HCT116 (cell line): ENCODE measurements at regions not wholly inside any gene's neighbourhood (a gene's known extent, or its start where the extent isn't known, plus 50 kb on each side); places are given as distances from the start of the nearest gene placed in this dataset.

Experiments used
- EZH2 ChIP-seq: fragments of 200-600 bp; sonication (generic); IDR thresholded peaks from 2 replicates; pipeline ENCODE4 v1.6.1; 2017; ENCODE audit warnings: antibody characterized with exemption, mixed run types
- TF ChIP-seq, protein P1 (sequence below), 3 experiments: fragments of 200-600 bp in 1 of 3; sonication (generic) in 1 of 3; IDR thresholded peaks in 2 of 3; conservative IDR thresholded peaks in 1 of 3; 2 replicates each; pipeline ENCODE4 v1.5.1; 2012 to 2017; ENCODE audit warnings: low read depth in 2 of 3, low read length in 2 of 3, antibody characterized with exemption in 1 of 3, borderline replicate concordance in 1 of 3, control low read depth in 1 of 3, mild to moderate bottlenecking in 1 of 3, mixed read lengths in 1 of 3, mixed run types in 1 of 3, moderate library complexity in 1 of 3; ENCODE audit not compliant: insufficient read depth in 1 of 3
- TF ChIP-seq, protein P2 (sequence below): IDR thresholded peaks from 2 replicates; pipeline ENCODE4 v1.6.1; 2012

DNA sequence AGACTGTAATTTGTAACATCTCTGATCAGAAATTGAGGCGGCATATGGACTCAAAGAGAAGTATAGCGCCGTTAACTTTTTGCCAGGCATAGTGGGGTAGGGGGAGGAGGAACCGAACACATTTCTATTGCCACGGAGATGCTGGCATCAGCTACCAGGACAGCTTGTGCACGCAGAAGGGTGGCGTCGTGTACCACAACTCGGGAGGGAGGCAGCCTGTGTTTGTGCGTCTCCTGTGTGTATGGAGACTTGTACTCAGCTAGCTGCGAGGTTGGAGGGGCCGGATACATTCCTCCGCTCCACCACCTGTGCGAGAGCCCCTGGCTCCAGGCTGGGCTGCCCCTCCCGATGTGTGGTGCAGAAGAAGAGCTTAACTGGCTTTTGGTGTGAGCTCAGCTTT is 634.8 kb downstream of the TYW1 start:
- TF ChIP-seq EZH2, result no peak
- TF ChIP-seq, protein P1, sequence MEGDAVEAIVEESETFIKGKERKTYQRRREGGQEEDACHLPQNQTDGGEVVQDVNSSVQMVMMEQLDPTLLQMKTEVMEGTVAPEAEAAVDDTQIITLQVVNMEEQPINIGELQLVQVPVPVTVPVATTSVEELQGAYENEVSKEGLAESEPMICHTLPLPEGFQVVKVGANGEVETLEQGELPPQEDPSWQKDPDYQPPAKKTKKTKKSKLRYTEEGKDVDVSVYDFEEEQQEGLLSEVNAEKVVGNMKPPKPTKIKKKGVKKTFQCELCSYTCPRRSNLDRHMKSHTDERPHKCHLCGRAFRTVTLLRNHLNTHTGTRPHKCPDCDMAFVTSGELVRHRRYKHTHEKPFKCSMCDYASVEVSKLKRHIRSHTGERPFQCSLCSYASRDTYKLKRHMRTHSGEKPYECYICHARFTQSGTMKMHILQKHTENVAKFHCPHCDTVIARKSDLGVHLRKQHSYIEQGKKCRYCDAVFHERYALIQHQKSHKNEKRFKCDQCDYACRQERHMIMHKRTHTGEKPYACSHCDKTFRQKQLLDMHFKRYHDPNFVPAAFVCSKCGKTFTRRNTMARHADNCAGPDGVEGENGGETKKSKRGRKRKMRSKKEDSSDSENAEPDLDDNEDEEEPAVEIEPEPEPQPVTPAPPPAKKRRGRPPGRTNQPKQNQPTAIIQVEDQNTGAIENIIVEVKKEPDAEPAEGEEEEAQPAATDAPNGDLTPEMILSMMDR (IDR thresholded peaks at IDR 0.05 in 2 of 3, conservative IDR thresholded peaks at IDR 0.05 in 1 of 3; ENCODE audit: borderline replicate concordance in 1 of 3, insufficient read depth in 1 of 3, low read depth in 2 of 3, low read length in 2 of 3), result no peak
- TF ChIP-seq, protein P2, sequence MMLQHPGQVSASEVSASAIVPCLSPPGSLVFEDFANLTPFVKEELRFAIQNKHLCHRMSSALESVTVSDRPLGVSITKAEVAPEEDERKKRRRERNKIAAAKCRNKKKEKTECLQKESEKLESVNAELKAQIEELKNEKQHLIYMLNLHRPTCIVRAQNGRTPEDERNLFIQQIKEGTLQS, result no peak
